ENCODE measurements at regions not wholly inside any gene's neighbourhood (a gene's known extent, or its start where the extent isn't known, plus 50 kb on each side); places are given as distances from the start of the nearest gene placed in this dataset.

GRCh38 chr17:79174905-79175856 lies 100.6 kb downstream of the ENGASE start:
- peak; percentile 5 for DNase-seq (ENCODE audit: low spot score)

DNA sequence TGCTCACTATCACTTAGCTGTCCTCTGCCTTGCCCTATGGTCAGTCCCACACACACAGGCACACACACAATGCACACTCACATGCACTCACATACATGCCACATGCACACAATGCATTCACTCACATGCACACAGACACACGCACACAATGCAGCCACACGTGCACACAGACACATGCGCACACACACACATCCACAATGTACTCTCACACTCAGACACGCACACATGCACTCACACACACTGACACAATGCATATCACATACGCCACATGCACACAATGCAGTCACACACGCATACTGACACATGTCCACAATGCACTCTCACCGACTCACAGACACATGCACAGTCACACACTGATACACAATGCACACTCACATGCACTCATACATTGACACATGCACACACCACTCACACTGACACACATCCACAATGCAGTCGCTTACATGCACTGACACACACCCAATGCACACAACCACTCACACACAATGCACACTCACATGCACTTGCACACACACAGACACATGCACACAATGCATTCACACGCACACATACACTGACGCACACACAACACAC lies 99.7 kb downstream of the ENGASE start:
- DNase-seq (ENCODE audit: low spot score), result no peak

DNA sequence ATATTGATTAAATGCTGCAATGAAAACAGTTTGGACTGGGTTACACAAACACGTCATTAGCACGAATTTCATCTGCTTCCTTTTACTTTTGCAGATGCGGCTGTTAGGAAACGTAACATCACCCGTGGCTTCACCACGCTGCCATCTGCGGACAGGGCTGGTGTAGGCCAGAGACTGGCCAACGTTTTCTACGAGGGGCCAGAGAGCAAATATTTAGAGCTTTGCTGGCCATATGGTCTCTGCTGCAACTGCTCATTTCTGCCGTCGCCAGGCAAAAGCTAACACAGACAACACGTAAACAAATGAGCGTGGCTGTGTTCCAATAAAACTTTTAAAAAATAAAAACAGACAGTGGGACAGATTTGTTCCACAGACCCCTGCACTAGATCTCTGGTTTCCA lies 96.6 kb downstream of the ENGASE start:
- no peak for DNase-seq (ENCODE audit: low spot score)

DNA sequence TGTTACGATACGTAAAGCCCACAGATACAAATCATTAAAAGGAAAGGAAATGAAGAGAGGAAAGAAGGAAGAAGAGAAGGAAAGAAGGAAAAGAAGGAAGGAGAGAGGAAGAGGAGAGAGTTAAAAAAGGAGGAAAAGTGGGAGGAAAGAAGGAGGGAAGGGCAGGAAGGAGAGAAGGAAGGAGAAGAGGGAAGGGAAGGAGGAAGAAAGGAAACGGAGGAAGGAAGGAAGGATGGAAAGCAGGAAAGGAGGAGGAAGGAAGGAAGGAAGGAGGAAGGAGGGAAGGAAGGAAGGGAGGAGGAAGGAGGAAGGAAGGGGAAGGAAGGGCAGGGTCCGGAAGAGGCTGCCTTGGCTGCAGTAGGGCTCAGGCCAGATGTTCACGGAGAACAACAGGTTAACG lies 95.2 kb downstream of the ENGASE start:
- DNase-seq (ENCODE audit: low spot score), result no peak

- DNase-seq (ENCODE audit: low spot score), result no peak
Observed at GRCh38 chr17:79169366-79169765, 94.7 kb downstream of the ENGASE start.

- DNase-seq (ENCODE audit: low spot score), result no peak
Observed at GRCh38 chr17:79168486-79169055, 93.9 kb downstream of the ENGASE start.

- DNase-seq (ENCODE audit: low spot score), result no peak
Observed at GRCh38 chr17:79167486-79167885, 92.9 kb downstream of the ENGASE start.

DNA sequence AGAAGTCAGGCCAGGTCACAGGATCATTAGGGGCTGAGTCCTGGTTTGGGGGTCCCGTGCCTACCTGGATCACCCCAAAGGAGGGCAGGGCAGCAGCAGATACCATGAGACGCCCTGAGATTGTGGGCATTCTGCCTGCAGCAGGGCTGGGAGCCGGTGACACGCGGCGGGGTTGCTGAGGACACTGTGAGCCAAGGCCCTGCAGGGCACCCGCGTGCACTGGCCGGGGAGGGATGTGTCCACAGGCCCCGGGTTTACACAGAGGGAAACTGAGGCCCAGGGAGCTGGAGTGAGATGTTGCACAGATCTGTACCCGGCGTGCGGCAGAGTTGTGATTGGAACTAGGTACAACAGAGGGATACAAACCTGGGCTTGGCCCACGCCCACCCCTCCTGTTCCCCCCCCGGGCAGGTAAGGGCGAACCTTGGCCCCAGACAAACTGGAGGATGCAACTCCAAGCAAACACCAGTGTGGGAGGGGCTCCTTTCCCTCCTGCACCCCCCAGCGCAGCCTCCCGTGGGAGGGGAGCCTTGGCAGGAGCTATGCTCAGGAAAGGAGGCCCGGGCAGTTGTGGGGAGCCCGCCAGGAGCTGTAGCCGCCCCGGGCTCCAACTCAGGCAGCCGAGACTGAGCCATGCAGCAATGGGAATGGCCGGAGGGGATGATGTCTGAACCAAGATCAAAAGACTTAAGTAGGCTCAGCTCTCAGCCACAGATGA lies 91.3 kb downstream of the ENGASE start:
- DNase-seq (ENCODE audit: low spot score), result no peak

DNA sequence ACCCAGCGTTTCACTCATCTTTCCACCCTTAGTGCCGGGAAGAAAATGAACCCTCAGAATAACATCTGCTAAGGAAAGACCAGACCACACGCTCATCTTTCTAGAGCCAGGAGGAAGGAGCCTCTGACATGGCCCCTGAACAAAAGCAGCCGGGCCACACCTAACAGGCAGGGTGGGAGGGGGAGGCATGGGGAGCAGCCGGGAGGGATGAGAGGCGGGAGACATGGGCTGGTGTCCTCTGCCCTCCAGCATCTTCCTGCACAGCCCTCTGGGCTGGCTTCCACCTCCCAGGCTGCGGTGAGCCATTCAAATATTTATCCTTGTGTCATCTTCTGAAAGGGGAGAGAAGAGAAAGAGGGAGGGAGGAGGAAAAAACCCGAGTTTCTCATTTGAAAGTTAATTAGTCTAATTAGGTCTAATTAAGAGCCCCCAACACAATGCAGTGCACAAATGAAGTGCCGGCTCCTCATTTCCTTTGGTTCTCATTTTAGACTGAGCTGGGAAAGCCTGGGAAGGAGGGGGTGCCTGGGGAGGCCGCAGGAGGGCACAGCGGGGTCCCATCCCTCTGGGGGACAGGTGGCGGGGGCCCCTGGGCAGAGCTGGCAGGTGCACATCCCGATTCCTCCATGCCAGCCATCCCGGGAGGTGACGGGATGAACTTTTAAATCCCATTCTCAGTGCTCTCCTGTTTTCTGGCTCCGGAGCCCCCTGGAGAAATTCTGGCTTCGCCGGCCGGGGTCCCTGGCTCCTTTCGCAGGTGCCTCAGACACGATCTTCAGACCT lies 90.5 kb downstream of the ENGASE start:
- no peak for DNase-seq (ENCODE audit: low spot score)

DNA sequence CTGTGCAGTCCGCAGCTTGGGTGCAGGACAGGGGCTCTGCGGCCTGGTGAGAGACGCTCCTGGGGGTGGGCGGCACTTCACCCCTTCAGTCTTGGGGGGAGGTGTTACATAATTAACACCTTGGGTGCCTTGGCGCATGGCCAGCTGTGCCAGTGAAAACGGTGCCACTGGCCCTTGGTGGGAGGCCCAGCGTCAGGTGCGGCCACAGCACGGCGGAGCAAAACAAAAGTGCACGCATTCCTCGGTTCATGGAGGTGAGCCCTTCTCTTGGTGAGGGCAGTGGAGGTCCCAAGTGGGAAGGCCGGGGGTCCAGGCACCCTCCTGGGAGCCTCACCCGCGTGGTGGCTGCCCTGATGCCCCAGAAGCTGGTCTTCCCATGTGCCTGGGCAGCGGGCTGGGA lies 89.8 kb downstream of the ENGASE start:
- DNase-seq (ENCODE audit: low spot score), result no peak

DNA sequence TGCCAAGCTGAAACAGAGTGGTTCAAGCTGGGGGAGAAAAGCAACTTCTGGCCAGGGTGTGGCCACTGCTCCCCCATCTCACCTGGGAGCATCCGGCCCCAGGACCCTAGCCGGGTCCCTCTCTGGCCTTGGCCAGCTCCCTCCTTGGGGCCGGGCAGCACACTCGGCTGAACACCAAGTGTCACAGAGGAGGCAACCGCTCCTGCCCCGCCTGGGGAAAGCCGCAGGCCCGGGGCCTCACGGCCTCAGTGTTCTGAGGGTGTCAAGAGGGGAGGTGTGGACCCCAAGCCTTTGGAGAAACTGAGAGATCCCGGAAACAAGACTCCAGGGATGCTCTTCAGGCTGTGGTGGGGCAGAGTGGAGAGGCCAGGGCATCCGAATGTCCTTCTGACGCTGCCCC lies 88.4 kb downstream of the ENGASE start:
- no peak for DNase-seq (ENCODE audit: low spot score)

- DNase-seq (ENCODE audit: low spot score), result no peak
Observed at GRCh38 chr17:79162012-79162963, 87.7 kb downstream of the ENGASE start.

GRCh38 chr17:79160980-79161636 lies 86.5 kb downstream of the ENGASE start:
- no peak for DNase-seq (ENCODE audit: low spot score)

GRCh38 chr17:79159926-79160325 lies 85.3 kb downstream of the ENGASE start:
- DNase-seq (ENCODE audit: low spot score), result peak; percentile 5

DNA sequence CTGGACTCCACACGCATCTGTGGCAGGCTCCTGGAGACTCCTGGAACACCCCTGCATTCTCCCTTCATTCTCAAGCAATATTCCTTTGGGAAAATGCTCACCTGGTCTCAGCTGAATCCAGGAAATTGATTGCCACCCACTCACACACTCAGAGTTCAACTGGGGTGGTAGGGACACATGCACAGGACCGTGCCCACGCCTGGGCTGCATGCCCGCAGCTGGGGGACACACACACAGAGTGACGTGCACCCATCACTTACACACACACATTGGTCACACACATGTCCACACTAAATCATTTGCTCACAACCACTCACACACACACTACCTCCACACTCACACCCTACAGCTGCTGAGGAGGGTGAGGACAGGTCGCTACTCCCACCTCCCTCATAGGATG lies 84.8 kb downstream of the ENGASE start:
- no peak for DNase-seq (ENCODE audit: low spot score)

DNA sequence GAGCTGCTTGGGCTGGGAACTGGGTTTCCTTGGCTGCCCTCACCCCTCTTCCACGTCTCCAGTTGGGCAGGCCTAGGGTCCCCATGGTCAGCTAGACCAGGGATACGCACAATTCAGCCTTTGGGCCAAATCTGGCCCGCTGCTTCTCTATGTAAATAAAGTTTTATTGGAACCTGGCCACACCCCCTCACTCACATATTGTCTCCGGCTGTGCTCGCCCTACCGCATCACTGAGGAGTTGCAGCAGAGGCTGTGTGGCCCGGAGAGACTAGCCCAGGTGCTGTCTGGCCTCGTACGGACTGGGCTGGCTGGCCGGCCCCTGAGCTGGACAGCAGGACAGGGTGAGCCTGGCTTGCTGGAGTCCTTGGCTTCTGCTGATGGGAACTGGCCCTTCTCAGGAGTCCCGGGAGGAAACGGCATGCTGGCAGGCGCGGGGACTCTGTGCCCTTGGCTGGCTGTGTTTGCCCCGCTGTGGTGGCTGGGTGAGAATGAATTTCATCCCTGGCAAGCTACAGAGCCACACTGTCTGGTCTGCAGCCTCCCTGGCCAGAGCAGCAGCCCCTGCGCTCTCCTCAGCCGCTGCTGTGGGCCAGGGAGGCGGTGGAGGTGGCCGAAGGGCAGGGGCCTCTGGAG lies 82.0 kb downstream of the ENGASE start:
- no peak for DNase-seq (ENCODE audit: low spot score)

DNA sequence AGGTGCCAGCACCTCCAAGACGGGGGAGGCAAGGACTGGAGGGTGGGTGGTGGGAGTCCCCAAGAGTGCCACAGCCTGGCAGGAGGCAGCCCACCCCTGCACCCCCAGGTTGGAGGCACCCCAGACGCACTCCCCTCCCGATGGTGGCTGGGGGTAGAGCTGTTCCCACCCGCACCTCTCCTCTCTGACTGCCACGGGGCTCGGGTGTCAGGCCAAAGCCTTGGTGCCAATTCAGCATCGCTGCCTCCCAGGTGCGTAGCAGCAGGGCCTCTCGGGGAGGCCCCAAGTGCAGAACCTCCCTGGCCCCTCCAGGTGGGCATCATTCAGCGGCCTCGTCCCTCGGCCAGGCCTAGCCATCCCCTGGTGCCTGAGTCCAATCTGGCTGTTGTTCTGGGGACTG lies 81.1 kb downstream of the ENGASE start:
- DNase-seq (ENCODE audit: low spot score), result no peak

GRCh38 chr17:79154951-79155585 lies 80.4 kb downstream of the ENGASE start:
- no peak for DNase-seq (ENCODE audit: low spot score)

DNA sequence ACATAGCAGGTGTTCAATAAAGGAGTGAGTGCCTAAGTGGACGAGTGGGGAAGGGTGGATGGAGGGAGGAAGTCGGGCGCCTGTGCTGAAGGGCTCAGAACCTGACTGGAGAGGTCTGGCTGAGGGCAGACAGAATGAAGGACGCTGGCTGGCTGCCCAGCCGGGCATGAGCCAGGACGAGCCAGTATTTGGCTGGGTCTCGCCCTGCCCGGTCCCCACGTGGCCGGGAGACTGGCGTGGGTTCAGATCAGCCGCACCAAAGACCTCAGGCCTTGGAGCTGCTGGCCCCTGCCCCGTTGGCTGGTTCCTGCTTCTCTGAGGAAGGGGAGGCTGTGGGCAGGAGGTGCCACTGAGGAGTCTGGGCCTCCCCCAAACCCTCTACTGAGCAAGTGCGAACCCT lies 79.8 kb downstream of the ENGASE start:
- DNase-seq (ENCODE audit: low spot score), result no peak
